BE2C (cell line): ENCODE measurements at regions not wholly inside any gene's neighbourhood (a gene's known extent, or its start where the extent isn't known, plus 50 kb on each side); places are given as distances from the start of the nearest gene placed in this dataset.

Experiments used
- DNase-seq: peaks from one replicate; pipeline ENCODE4 v3.0.0-alpha.2; 2020
- H3K27me3 ChIP-seq: fragments of 250-450 bp; sonication (Bioruptor Pico); 2 replicates; pipeline ENCODE4 v1.5.1; 2020; ENCODE audit warnings: mild to moderate bottlenecking
- H3K36me3 ChIP-seq: fragments of 250-450 bp; sonication (Bioruptor Pico); 2 replicates; pipeline ENCODE4 v1.5.1; 2020; ENCODE audit warnings: mild to moderate bottlenecking
- H3K4me1 ChIP-seq: fragments of 250-450 bp; sonication (Bioruptor Pico); 2 replicates; pipeline ENCODE4 v1.5.1; 2020
- H3K4me3 ChIP-seq: 2 replicates; pipeline ENCODE4 v1.5.1; 2011; ENCODE audit warnings: low read depth, low read length
- H3K9me3 ChIP-seq: fragments of 250-450 bp; sonication (Bioruptor Pico); 2 replicates; pipeline ENCODE4 v1.5.1; 2020
- CTCF ChIP-seq: IDR thresholded peaks from 2 replicates; pipeline ENCODE4 v1.5.1; 2012; ENCODE audit warnings: mild to moderate bottlenecking, low read depth, low read length

- Histone ChIP-seq H3K36me3 (no peaks in the 10 kb centered on the region), H3K9me3 (no peaks in the 10 kb centered on the region), H3K27me3 (peaks cover 5% of the 10 kb centered on the region; the same call in 1 of the 2 replicates), H3K4me3 (no peak overlapping the region), H3K4me1 (no peaks in the 10 kb centered on the region)
- no peak for TF ChIP-seq CTCF
- no peak for DNase-seq
Measured at GRCh38 chr3:66823532-66823931, 174.6 kb upstream of the KBTBD8 start.

- H3K27me3 ChIP-seq: peaks cover 7% of the 10 kb centered on the region; the same call in 1 of the 2 replicates
- no peak for TF ChIP-seq CTCF
- no peak overlapping the region for H3K4me3 ChIP-seq
- H3K4me1 ChIP-seq: no peaks in the 10 kb centered on the region
- H3K9me3 ChIP-seq: no peaks in the 10 kb centered on the region
- DNase-seq: no peak
- H3K36me3 ChIP-seq: no peaks in the 10 kb centered on the region
Measured at GRCh38 chr3:66825375-66825774, 172.7 kb upstream of the KBTBD8 start.

GRCh38 chr3:66827726-66828125 is 170.4 kb upstream of the KBTBD8 start:
- Histone ChIP-seq H3K4me3 (no peak overlapping the region), H3K27me3 (peaks cover 7% of the 10 kb centered on the region), H3K36me3 (no peaks in the 10 kb centered on the region), H3K4me1 (no peaks in the 10 kb centered on the region), H3K9me3 (no peaks in the 10 kb centered on the region)
- no peak for DNase-seq
- no peak for TF ChIP-seq CTCF

GRCh38 chr3:66828303-66828702 is 169.8 kb upstream of the KBTBD8 start:
- H3K4me1 ChIP-seq: no peaks in the 10 kb centered on the region
- no peak for TF ChIP-seq CTCF

GRCh38 chr3:66830301-66830700 is 167.8 kb upstream of the KBTBD8 start:
- Histone ChIP-seq H3K36me3 (no peaks in the 10 kb centered on the region), H3K27me3 (peaks cover 7% of the 10 kb centered on the region), H3K4me3 (no peak overlapping the region), H3K4me1 (no peaks in the 10 kb centered on the region), H3K9me3 (no peaks in the 10 kb centered on the region)
- no peak for DNase-seq
- TF ChIP-seq CTCF: no peak

More at GRCh38 chr3:66828303-66828702, 169.8 kb upstream of the KBTBD8 start:
- H3K9me3 ChIP-seq: no peaks in the 10 kb centered on the region
- peaks cover 7% of the 10 kb centered on the region for H3K27me3 ChIP-seq
- no peak overlapping the region for H3K4me3 ChIP-seq
- no peak for DNase-seq
- no peaks in the 10 kb centered on the region for H3K36me3 ChIP-seq

- no peaks in the 10 kb centered on the region for H3K4me1 ChIP-seq
- DNase-seq: no peak
- no peak overlapping the region for H3K4me3 ChIP-seq
- no peak for TF ChIP-seq CTCF
- peaks cover 7% of the 10 kb centered on the region for H3K27me3 ChIP-seq
- no peaks in the 10 kb centered on the region for H3K36me3 ChIP-seq
- H3K9me3 ChIP-seq: no peaks in the 10 kb centered on the region
Measured at GRCh38 chr3:66831931-66832330, 166.2 kb upstream of the KBTBD8 start.
